Breast epithelium (tissue), 3 donors: ENCODE measurements at regions not wholly inside any gene's neighbourhood (a gene's known extent, or its start where the extent isn't known, plus 50 kb on each side); places are given as distances from the start of the nearest gene placed in this dataset.

Source experiments
- CTCF ChIP-seq, 3 donors: fragments of 450-650 bp; IDR thresholded peaks; one replicate each; pipeline ENCODE4 v1.5.1; 2016 to 2017; ENCODE audit warnings: antibody characterized with exemption in 3 of 3, mild to moderate bottlenecking in 3 of 3, moderate library complexity in 3 of 3
- POLR2A ChIP-seq: fragments of 450-650 bp; IDR thresholded peaks from one replicate; pipeline ENCODE4 v1.6.1; 2016; ENCODE audit warnings: antibody characterized with exemption, mild to moderate bottlenecking, moderate library complexity
- POLR2AphosphoS5 ChIP-seq, 3 donors: sonication (generic); formaldehyde crosslinking; IDR thresholded peaks; one replicate each; pipeline ENCODE4 v1.6.1; 2017; ENCODE audit warnings: antibody characterized with exemption in 3 of 3

- TF ChIP-seq CTCF (IDR thresholded peaks at IDR 0.05) (no peak), POLR2A (no peak), POLR2AphosphoS5 (IDR thresholded peaks at IDR 0.05) (no peak)
These were observed 162.2 kb downstream of the OXSM start for GRCh38 chr3:25952133-25952532.
